ENCODE measurements at regions not wholly inside any gene's neighbourhood (a gene's known extent, or its start where the extent isn't known, plus 50 kb on each side); places are given as distances from the start of the nearest gene placed in this dataset.

DNA sequence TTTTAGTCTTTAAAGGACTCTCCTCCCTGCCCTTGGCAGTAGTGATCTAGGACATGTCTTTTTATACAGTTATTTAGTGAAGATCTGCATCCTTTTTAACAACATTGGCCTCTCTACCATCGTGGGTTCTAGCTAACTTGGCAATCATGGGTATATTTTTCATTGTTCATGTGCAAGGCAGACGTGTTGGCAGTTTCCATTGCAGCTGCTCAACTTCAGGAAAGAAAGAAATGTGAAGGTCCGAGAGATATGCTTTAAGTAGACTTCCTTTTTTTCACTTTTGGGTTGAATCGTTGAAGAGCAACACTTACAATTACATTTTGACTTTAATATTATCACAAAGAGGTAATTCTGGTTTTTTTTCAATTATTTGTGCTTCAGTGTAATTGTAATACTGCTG lies 172.6 kb downstream of the SATB1 start:
- TF ChIP-seq YY1 (IDR thresholded peaks at IDR 0.05; ENCODE audit: insufficient read depth, insufficient read length) (no peak), ZNF274 (IDR thresholded peaks at IDR 0.05; ENCODE audit: low read depth, low read length) (no peak)
